GM13977 (cell line): ENCODE measurements at regions not wholly inside any gene's neighbourhood (a gene's known extent, or its start where the extent isn't known, plus 50 kb on each side); places are given as distances from the start of the nearest gene placed in this dataset.
"Not testable (repeated sequence)": the region's sequence is repeated elsewhere in the genome, so short reads cannot be mapped to it uniquely, and the experiment has no call there.

Experiments used
- DNase-seq: peaks from one replicate; pipeline ENCODE4 v3.0.0; 2012; ENCODE audit warnings: low spot score
- CTCF ChIP-seq: IDR thresholded peaks from 2 replicates; pipeline ENCODE4 v1.5.1; 2012; ENCODE audit warnings: mild to moderate bottlenecking, control low read depth; ENCODE audit not compliant: insufficient read depth; ENCODE audit errors: extremely low read depth, missing control alignments
- in situ Hi-C: fragments of 300-500 bp; cut with MboI; formaldehyde crosslinking; loops from one replicate; pipeline ENCODE4 v1.12.0; 2022; ENCODE audit warnings: low sequenced_read_pairs, low pct_unique_long_range_greater_than_20kb, mixed read lengths, inconsistent platforms; ENCODE audit not compliant: unreplicated experiment

- no peak for DNase-seq
- in situ Hi-C loops, result no loop called here
- TF ChIP-seq CTCF, result no peak
Measured at GRCh38 chr5:99460701-99461100, 531.9 kb upstream of the CHD1 start.

- no peak for TF ChIP-seq CTCF
- DNase-seq, result no peak
- in situ Hi-C loops, result no loop called here
Measured at GRCh38 chr5:99453196-99453595, 524.4 kb upstream of the CHD1 start.

- no peak for DNase-seq
- no peak for TF ChIP-seq CTCF
- in situ Hi-C loops, result no loop called here
Measured at GRCh38 chr5:99449786-99450185, 521.0 kb upstream of the CHD1 start.

GRCh38 chr5:99445805-99446204 lies 517.0 kb upstream of the CHD1 start:
- in situ Hi-C loops, result no loop called here
- no peak for TF ChIP-seq CTCF
- no peak for DNase-seq

GRCh38 chr5:99441235-99441634 lies 512.4 kb upstream of the CHD1 start:
- in situ Hi-C loops, result no loop called here
- TF ChIP-seq CTCF, result no peak
- DNase-seq, result no peak

- no peak for DNase-seq
- TF ChIP-seq CTCF, result no peak
- in situ Hi-C loops, result no loop called here
Measured at GRCh38 chr5:99438619-99439018, 509.8 kb upstream of the CHD1 start.

- TF ChIP-seq CTCF, result no peak
- in situ Hi-C loops, result no loop called here
- DNase-seq, result no peak
Measured at GRCh38 chr5:99437986-99438385, 509.2 kb upstream of the CHD1 start.

GRCh38 chr5:99423396-99423795 lies 494.6 kb upstream of the CHD1 start:
- DNase-seq, in situ Hi-C loops: not testable (repeated sequence)

GRCh38 chr5:99418640-99419039 lies 489.8 kb upstream of the CHD1 start:
- in situ Hi-C loops, DNase-seq: not testable (repeated sequence)

GRCh38 chr5:99410386-99410785 lies 481.6 kb upstream of the CHD1 start:
- in situ Hi-C loops, DNase-seq: not testable (repeated sequence)

GRCh38 chr5:99404764-99405302 lies 476.0 kb upstream of the CHD1 start:
- in situ Hi-C loops, DNase-seq: not testable (repeated sequence)
